ENCODE measurements at regions not wholly inside any gene's neighbourhood (a gene's known extent, or its start where the extent isn't known, plus 50 kb on each side); places are given as distances from the start of the nearest gene placed in this dataset.

GRCh38 chr5:167008705-167009104, 1282.7 kb upstream of the WWC1 start:
- no peaks in the 10 kb centered on the region for H3K79me2 ChIP-seq (replicated peaks; ENCODE audit: insufficient read depth, low read length)
- H3K36me3 ChIP-seq (ENCODE audit: insufficient read depth, low read length), result no peaks in the 10 kb centered on the region
- H3K4me3 ChIP-seq (ENCODE audit: low read length), result no peak overlapping the region
- H3K9me3 ChIP-seq (ENCODE audit: low read length), result no peaks in the 10 kb centered on the region
- no peak overlapping the region for H3K4me2 ChIP-seq (ENCODE audit: low read length)
- H3F3A ChIP-seq (ENCODE audit: insufficient read depth, low read length, poor library complexity, severe bottlenecking), result no peaks in the 10 kb centered on the region
- TF ChIP-seq REST (IDR thresholded peaks at IDR 0.05; ENCODE audit: borderline replicate concordance), result no peak
- no peak for TF ChIP-seq TAF1 (IDR thresholded peaks at IDR 0.05; ENCODE audit: low read depth)
- no peak for TF ChIP-seq MXI1 (conservative IDR thresholded peaks at IDR 0.05; ENCODE audit: poor library complexity, severe bottlenecking)
- TF ChIP-seq EP300 (conservative IDR thresholded peaks at IDR 0.05; ENCODE audit: poor library complexity, severe bottlenecking), result no peak
- no peak for TF ChIP-seq POLR2AphosphoS5 (IDR thresholded peaks at IDR 0.05)
- no peak for TF ChIP-seq RAD21 (conservative IDR thresholded peaks at IDR 0.05)
- TF ChIP-seq CTCF (IDR thresholded peaks at IDR 0.05; ENCODE audit: poor library complexity, severe bottlenecking), result no peak
- no peak for TF ChIP-seq SMC3 (conservative IDR thresholded peaks at IDR 0.05; ENCODE audit: poor library complexity)
- no peak for TF ChIP-seq EZH2 (IDR thresholded peaks at IDR 0.05; ENCODE audit: borderline replicate concordance, insufficient read depth, low read length, poor library complexity, severe bottlenecking)
- no peak overlapping the region for H3K9ac ChIP-seq (ENCODE audit: low read length)
- no peaks in the 10 kb centered on the region for H3K9me2 ChIP-seq (ENCODE audit: insufficient read depth, low read length)
- H3K27ac ChIP-seq (ENCODE audit: low read length), result no peak overlapping the region
- H4K20me1 ChIP-seq (ENCODE audit: insufficient read depth), result no peaks in the 10 kb centered on the region
- no peaks in the 10 kb centered on the region for H3K27me3 ChIP-seq (ENCODE audit: insufficient read depth, low read depth, low read length)
- no peak overlapping the region for H2AFZ ChIP-seq (ENCODE audit: low read depth, low read length)

- no peaks in the 10 kb centered on the region for H3K27me3 ChIP-seq (ENCODE audit: insufficient read depth, low read depth, low read length)
- H3K27ac ChIP-seq (ENCODE audit: low read length), result no peak overlapping the region
- H3K79me2 ChIP-seq (replicated peaks; ENCODE audit: insufficient read depth, low read length), result no peaks in the 10 kb centered on the region
- H3K9me3 ChIP-seq (ENCODE audit: low read length), result no peaks in the 10 kb centered on the region
- H3K9ac ChIP-seq (ENCODE audit: low read length), result no peak overlapping the region
- no peaks in the 10 kb centered on the region for H3K9me2 ChIP-seq (ENCODE audit: insufficient read depth, low read length)
- no peaks in the 10 kb centered on the region for H3F3A ChIP-seq (ENCODE audit: insufficient read depth, low read length, poor library complexity, severe bottlenecking)
- no peak overlapping the region for H3K4me3 ChIP-seq (ENCODE audit: low read length)
- H4K20me1 ChIP-seq (ENCODE audit: insufficient read depth), result no peaks in the 10 kb centered on the region
- no peak overlapping the region for H2AFZ ChIP-seq (ENCODE audit: low read depth, low read length)
- no peaks in the 10 kb centered on the region for H3K36me3 ChIP-seq (ENCODE audit: insufficient read depth, low read length)
- TF ChIP-seq POLR2AphosphoS5 (IDR thresholded peaks at IDR 0.05) (no peak), MXI1 (conservative IDR thresholded peaks at IDR 0.05; ENCODE audit: poor library complexity, severe bottlenecking) (no peak), RAD21 (conservative IDR thresholded peaks at IDR 0.05) (no peak), REST (IDR thresholded peaks at IDR 0.05; ENCODE audit: borderline replicate concordance) (no peak), EZH2 (IDR thresholded peaks at IDR 0.05; ENCODE audit: borderline replicate concordance, insufficient read depth, low read length, poor library complexity, severe bottlenecking) (no peak), CTCF (IDR thresholded peaks at IDR 0.05; ENCODE audit: poor library complexity, severe bottlenecking) (no peak), SMC3 (conservative IDR thresholded peaks at IDR 0.05; ENCODE audit: poor library complexity) (no peak), EP300 (conservative IDR thresholded peaks at IDR 0.05; ENCODE audit: poor library complexity, severe bottlenecking) (no peak), TAF1 (IDR thresholded peaks at IDR 0.05; ENCODE audit: low read depth) (no peak)
- H3K4me2 ChIP-seq (ENCODE audit: low read length), result no peak overlapping the region
Observed at GRCh38 chr5:167011196-167011595, 1280.2 kb upstream of the WWC1 start.
